Neural cell (in vitro differentiated cells): ENCODE measurements at regions not wholly inside any gene's neighbourhood (a gene's known extent, or its start where the extent isn't known, plus 50 kb on each side); places are given as distances from the start of the nearest gene placed in this dataset.

Experiments used
- H2AFZ ChIP-seq: fragments of 200-600, 300-800 bp; sonication (generic), shearing (Covaris generic); 2 replicates; pipeline ENCODE4 v1.6.0; 2014; ENCODE audit warnings: low read depth, mild to moderate bottlenecking, antibody characterized with exemption, low read length, moderate library complexity
- H3F3A ChIP-seq: fragments of 200-600 bp; shearing (Covaris generic); 2 replicates; pipeline ENCODE4 v1.6.1; 2016; ENCODE audit warnings: mild to moderate bottlenecking, moderate library complexity, mixed read lengths, antibody characterized with exemption, low read length; ENCODE audit not compliant: insufficient read depth, poor library complexity, severe bottlenecking
- H3K27ac ChIP-seq: fragments of 200-600, 300-800 bp; sonication (generic), shearing (Covaris generic); 2 replicates; pipeline ENCODE4 v1.5.1; 2014; ENCODE audit warnings: mild to moderate bottlenecking, low read length, moderate library complexity
- H3K27me3 ChIP-seq: fragments of 300-800, 200-600 bp; sonication (generic), shearing (Covaris generic); 2 replicates; pipeline ENCODE4 v1.6.0; 2014; ENCODE audit warnings: mild to moderate bottlenecking, low read depth, low read length, moderate library complexity; ENCODE audit not compliant: insufficient read depth
- H3K36me3 ChIP-seq: fragments of 300-800, 200-600 bp; sonication (generic), shearing (Covaris generic); 2 replicates; pipeline ENCODE4 v1.5.1; 2014; ENCODE audit warnings: mild to moderate bottlenecking, antibody characterized with exemption, low read length, moderate library complexity; ENCODE audit not compliant: insufficient read depth
- H3K4me2 ChIP-seq: fragments of 300-800, 200-600 bp; sonication (generic), shearing (Covaris generic); 2 replicates; pipeline ENCODE4 v1.6.0; 2014; ENCODE audit warnings: mild to moderate bottlenecking, low read length
- H3K4me3 ChIP-seq: fragments of 300-800, 200-600 bp; sonication (generic), shearing (Covaris generic); 2 replicates; pipeline ENCODE4 v1.5.1; 2014; ENCODE audit warnings: mild to moderate bottlenecking, low read length, moderate library complexity
- H3K79me2 ChIP-seq: fragments of 200-600 bp; shearing (Covaris generic); replicated peaks from 2 replicates; pipeline ENCODE4 v1.6.0; 2014; ENCODE audit warnings: mild to moderate bottlenecking, low read length, moderate library complexity; ENCODE audit not compliant: insufficient read depth
- H3K9ac ChIP-seq: fragments of 300-800, 200-600 bp; sonication (generic), shearing (Covaris generic); 2 replicates; pipeline ENCODE4 v1.6.1; 2016; ENCODE audit warnings: mild to moderate bottlenecking, low read length, mixed read lengths
- H3K9me2 ChIP-seq: fragments of 200-600 bp; shearing (Covaris generic); 2 replicates; pipeline ENCODE4 v1.6.1; 2016; ENCODE audit warnings: mild to moderate bottlenecking, low read length, mixed read lengths; ENCODE audit not compliant: insufficient read depth
- H3K9me3 ChIP-seq: fragments of 200-600, 300-800 bp; sonication (generic), shearing (Covaris generic); 2 replicates; pipeline ENCODE4 v1.6.1; 2016; ENCODE audit warnings: mild to moderate bottlenecking, mixed run types, low read length, moderate library complexity, mixed read lengths
- H4K20me1 ChIP-seq: fragments of 200-600 bp; shearing (Covaris generic); 2 replicates; pipeline ENCODE4 v1.6.1; 2016; ENCODE audit warnings: mild to moderate bottlenecking, mixed run types; ENCODE audit not compliant: insufficient read depth
- EP300 ChIP-seq: fragments of 450-650 bp; conservative IDR thresholded peaks from 2 replicates; pipeline ENCODE4 v1.6.1; 2014; ENCODE audit warnings: antibody characterized with exemption, mild to moderate bottlenecking, moderate library complexity; ENCODE audit not compliant: poor library complexity, severe bottlenecking
- EZH2 ChIP-seq: fragments of 200-600, 300-800 bp; shearing (Covaris generic), sonication (generic); IDR thresholded peaks from 2 replicates; pipeline ENCODE4 v1.6.1; 2014; ENCODE audit warnings: antibody characterized with exemption, low read length, borderline replicate concordance, mild to moderate bottlenecking; ENCODE audit not compliant: insufficient read depth, poor library complexity, severe bottlenecking
- MXI1 ChIP-seq: fragments of 450-650 bp; conservative IDR thresholded peaks from 2 replicates; pipeline ENCODE4 v1.6.1; 2014; ENCODE audit warnings: antibody characterized with exemption, mild to moderate bottlenecking; ENCODE audit not compliant: poor library complexity, severe bottlenecking
- POLR2AphosphoS5 ChIP-seq: IDR thresholded peaks from 2 replicates; pipeline ENCODE4 v1.6.1; 2012
- RAD21 ChIP-seq: fragments of 450-650 bp; conservative IDR thresholded peaks from 2 replicates; pipeline ENCODE4 v1.6.1; 2014; ENCODE audit warnings: antibody characterized with exemption, mild to moderate bottlenecking, moderate library complexity
- REST ChIP-seq: IDR thresholded peaks from 2 replicates; pipeline ENCODE4 v1.6.1; 2012; ENCODE audit warnings: borderline replicate concordance
- SMC3 ChIP-seq: fragments of 450-650 bp; conservative IDR thresholded peaks from 2 replicates; pipeline ENCODE4 v1.6.1; 2014; ENCODE audit warnings: antibody characterized with exemption, mild to moderate bottlenecking, moderate library complexity; ENCODE audit not compliant: poor library complexity
- TAF1 ChIP-seq: IDR thresholded peaks from 2 replicates; pipeline ENCODE4 v1.6.1; 2012; ENCODE audit warnings: low read depth
- TF ChIP-seq, protein P1 (sequence below): fragments of 450-650 bp; IDR thresholded peaks from 2 replicates; pipeline ENCODE4 v1.5.1; 2014; ENCODE audit warnings: antibody characterized with exemption, mild to moderate bottlenecking, moderate library complexity; ENCODE audit not compliant: poor library complexity, severe bottlenecking

- H3K9ac ChIP-seq = no peak overlapping the region
- TF ChIP-seq REST = no peak
- no peak for TF ChIP-seq EZH2
- TF ChIP-seq SMC3 = no peak
Measured at GRCh38 chr17:52283872-52284271, 125.4 kb upstream of the CA10 start.

GRCh38 chr17:52276381-52277008 is 118.0 kb upstream of the CA10 start:
- TF ChIP-seq TAF1 = no peak
- TF ChIP-seq, protein P1, sequence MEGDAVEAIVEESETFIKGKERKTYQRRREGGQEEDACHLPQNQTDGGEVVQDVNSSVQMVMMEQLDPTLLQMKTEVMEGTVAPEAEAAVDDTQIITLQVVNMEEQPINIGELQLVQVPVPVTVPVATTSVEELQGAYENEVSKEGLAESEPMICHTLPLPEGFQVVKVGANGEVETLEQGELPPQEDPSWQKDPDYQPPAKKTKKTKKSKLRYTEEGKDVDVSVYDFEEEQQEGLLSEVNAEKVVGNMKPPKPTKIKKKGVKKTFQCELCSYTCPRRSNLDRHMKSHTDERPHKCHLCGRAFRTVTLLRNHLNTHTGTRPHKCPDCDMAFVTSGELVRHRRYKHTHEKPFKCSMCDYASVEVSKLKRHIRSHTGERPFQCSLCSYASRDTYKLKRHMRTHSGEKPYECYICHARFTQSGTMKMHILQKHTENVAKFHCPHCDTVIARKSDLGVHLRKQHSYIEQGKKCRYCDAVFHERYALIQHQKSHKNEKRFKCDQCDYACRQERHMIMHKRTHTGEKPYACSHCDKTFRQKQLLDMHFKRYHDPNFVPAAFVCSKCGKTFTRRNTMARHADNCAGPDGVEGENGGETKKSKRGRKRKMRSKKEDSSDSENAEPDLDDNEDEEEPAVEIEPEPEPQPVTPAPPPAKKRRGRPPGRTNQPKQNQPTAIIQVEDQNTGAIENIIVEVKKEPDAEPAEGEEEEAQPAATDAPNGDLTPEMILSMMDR = no peak
- no peak for TF ChIP-seq POLR2AphosphoS5
- TF ChIP-seq RAD21 = no peak
- TF ChIP-seq MXI1 = no peak
- no peak for TF ChIP-seq EZH2
- TF ChIP-seq EP300 = no peak
- TF ChIP-seq REST = no peak
- TF ChIP-seq SMC3 = no peak
- Histone ChIP-seq H2AFZ (no peak overlapping the region), H3K4me2 (no peak overlapping the region), H3K9ac (no peak overlapping the region), H3K27ac (no peak overlapping the region), H4K20me1 (no peaks in the 10 kb centered on the region), H3K9me2 (no peaks in the 10 kb centered on the region), H3K36me3 (no peaks in the 10 kb centered on the region), H3K9me3 (no peaks in the 10 kb centered on the region), H3F3A (no peaks in the 10 kb centered on the region), H3K79me2 (no peaks in the 10 kb centered on the region), H3K4me3 (no peak overlapping the region), H3K27me3 (no peaks in the 10 kb centered on the region)

More at GRCh38 chr17:52283872-52284271, 125.4 kb upstream of the CA10 start:
- no peaks in the 10 kb centered on the region for H3K27me3 ChIP-seq
- no peaks in the 10 kb centered on the region for H3K36me3 ChIP-seq
- no peak overlapping the region for H3K4me2 ChIP-seq
- no peaks in the 10 kb centered on the region for H3F3A ChIP-seq
- H3K9me3 ChIP-seq = no peaks in the 10 kb centered on the region
- no peaks in the 10 kb centered on the region for H3K79me2 ChIP-seq
- no peak overlapping the region for H3K4me3 ChIP-seq
- no peaks in the 10 kb centered on the region for H3K9me2 ChIP-seq
- H4K20me1 ChIP-seq = no peaks in the 10 kb centered on the region
- no peak overlapping the region for H3K27ac ChIP-seq
- H2AFZ ChIP-seq = no peak overlapping the region
